H1 (cell line): ENCODE measurements at regions not wholly inside any gene's neighbourhood (a gene's known extent, or its start where the extent isn't known, plus 50 kb on each side); places are given as distances from the start of the nearest gene placed in this dataset.

Experiments
- JUND ChIP-seq: IDR thresholded peaks from 2 replicates; pipeline ENCODE4 v1.6.1; 2011; ENCODE audit warnings: mild to moderate bottlenecking, improper control_type of control experiment, low read length
- KDM5A ChIP-seq: fragments of 200-600 bp; IDR thresholded peaks from 2 replicates; pipeline ENCODE4 v1.7.1; 2012; ENCODE audit warnings: mild to moderate bottlenecking, low read length, inconsistent platforms, mixed read lengths
- MAFK ChIP-seq: IDR thresholded peaks from 2 replicates; pipeline ENCODE4 v1.6.1; 2012; ENCODE audit warnings: low read depth, mild to moderate bottlenecking, improper control_type of control experiment, low read length
- POU5F1 ChIP-seq: IDR thresholded peaks from 2 replicates; pipeline ENCODE4 v1.6.1; 2011; ENCODE audit warnings: low read depth, mild to moderate bottlenecking, low read length, moderate library complexity
- TCF12 ChIP-seq: IDR thresholded peaks from 2 replicates; pipeline ENCODE4 v1.6.1; 2011; ENCODE audit warnings: low read depth, mild to moderate bottlenecking, low read length

DNA sequence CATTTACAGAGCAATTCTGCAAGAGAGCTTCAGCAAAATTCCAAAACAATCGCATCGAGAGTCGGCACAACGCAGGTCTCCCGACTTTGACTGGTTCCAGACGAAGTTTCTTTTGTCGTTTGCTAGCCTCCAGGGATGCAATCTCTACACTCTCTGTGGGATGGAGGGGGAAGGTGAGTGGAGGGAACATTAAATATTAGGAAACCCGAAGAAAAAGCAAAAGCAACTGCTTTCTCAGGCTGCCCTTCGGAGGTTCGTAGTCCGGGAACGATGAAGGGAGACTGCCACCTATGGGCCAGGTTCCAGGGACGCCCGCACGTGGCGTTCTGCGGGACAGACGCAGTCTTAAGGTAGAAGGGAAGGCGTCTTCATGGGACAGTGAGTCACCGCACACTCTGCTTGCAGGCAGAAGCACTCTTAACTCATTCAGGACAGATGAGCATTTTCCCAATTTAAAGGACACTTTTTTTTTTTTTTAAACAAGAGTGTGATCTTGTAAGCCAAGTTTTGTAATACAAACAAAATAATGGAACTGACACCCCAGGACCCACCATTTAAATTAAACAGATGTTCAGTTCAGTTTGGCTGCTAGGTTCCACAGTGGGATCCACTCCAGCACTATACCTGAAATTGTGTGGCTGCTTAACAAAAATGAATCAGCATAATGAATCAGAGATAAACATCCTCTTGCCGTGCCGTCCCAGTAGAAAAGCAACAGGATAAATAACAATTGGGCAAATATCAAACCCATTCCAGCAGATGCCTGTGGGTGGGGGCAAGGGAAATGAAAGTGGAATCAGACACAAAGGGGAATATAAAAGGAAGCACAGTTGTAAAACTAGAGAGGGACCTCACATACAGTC is 65.8 kb upstream of the ARMC2 start (continued):
- TF ChIP-seq TCF12 (no peak), MAFK (no peak), JUND (peak; percentile 86), KDM5A (0 out of 2 replicates have a peak, but pooled peaks have one; percentile 30), POU5F1 (no peak)
